Muscle of leg (tissue), 3 donors: ENCODE measurements at regions not wholly inside any gene's neighbourhood (a gene's known extent, or its start where the extent isn't known, plus 50 kb on each side); places are given as distances from the start of the nearest gene placed in this dataset.
"Not testable (repeated sequence)": the region's sequence is repeated elsewhere in the genome, so short reads cannot be mapped to it uniquely, and the experiment has no call there.

Source experiments
- DNase-seq: peaks from one replicate; pipeline ENCODE4 v3.0.0; 2013
- H3K27ac ChIP-seq: one replicate; pipeline ENCODE4 v1.5.1; 2013; ENCODE audit warnings: mild to moderate bottlenecking, low read length, control low read depth
- H3K27me3 ChIP-seq: one replicate; pipeline ENCODE4 v1.6.1; 2013; ENCODE audit warnings: low read length; ENCODE audit not compliant: control insufficient read depth, insufficient read depth
- H3K36me3 ChIP-seq: one replicate; pipeline ENCODE4 v1.6.1; 2013; ENCODE audit warnings: low read length; ENCODE audit not compliant: control insufficient read depth, insufficient read depth
- H3K4me1 ChIP-seq: one replicate; pipeline ENCODE4 v1.6.1; 2013; ENCODE audit warnings: low read length; ENCODE audit not compliant: control insufficient read depth, insufficient read depth
- H3K4me3 ChIP-seq: one replicate; pipeline ENCODE4 v1.5.1; 2013; ENCODE audit warnings: low read length, control low read depth
- H3K9me3 ChIP-seq: replicated peaks from 2 replicates; pipeline ENCODE4 v1.6.1; 2013; ENCODE audit warnings: low read depth, low read length; ENCODE audit not compliant: control insufficient read depth
- WGBS: methylation state at CpG from one replicate; pipeline ENCODE4 v1.1.5; 2013; ENCODE audit warnings: missing lambda C conversion rate; ENCODE audit not compliant: insufficient coverage; 5-methylcytosine and 5-hydroxymethylcytosine counted together

DNA sequence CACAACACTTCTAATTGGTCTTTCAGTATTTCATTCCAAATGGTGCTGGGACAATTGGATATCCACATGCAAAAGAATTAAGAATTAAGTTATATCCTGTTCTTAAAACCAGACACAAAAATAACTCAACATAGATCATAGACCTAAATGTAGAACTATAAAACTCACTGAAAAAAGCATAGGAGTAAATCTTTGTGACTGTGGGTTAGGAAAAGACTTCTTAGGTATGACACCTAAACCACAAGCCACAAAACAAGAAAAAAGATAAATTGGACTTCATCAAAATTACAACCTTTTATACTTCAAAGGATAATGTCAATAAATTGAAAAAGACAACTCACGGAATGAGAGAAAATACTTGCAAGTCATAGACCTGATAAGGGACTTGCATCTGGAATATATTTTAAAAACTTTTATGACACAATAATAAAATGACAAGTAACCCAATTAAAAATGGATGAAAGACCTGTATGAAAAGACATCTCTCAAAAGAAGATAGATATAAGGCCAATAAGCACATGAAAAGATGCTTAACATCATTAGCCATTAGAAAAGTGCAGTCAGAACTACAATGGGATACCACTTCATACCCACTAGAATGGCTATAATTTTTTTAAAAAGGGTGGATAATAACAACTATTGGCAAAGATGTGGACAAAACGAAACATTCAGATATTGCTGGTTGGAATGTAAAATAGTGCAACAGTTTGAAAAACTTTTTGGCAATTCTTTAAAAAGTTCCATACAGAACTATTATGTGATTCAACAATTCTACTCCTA, 72.5 kb upstream of the SLC38A4 start:
- H3K36me3 ChIP-seq = no peaks in the 10 kb centered on the region
- H3K27me3 ChIP-seq = no peaks in the 10 kb centered on the region
- DNase-seq = no peak
- H3K4me1 ChIP-seq = no peaks in the 10 kb centered on the region
- H3K4me3 ChIP-seq = no peak overlapping the region
- H3K9me3 ChIP-seq = no peaks in the 10 kb centered on the region
- WGBS = no CpG with 5 or more reads among the region's 2 CpGs
- no peak overlapping the region for H3K27ac ChIP-seq

DNA sequence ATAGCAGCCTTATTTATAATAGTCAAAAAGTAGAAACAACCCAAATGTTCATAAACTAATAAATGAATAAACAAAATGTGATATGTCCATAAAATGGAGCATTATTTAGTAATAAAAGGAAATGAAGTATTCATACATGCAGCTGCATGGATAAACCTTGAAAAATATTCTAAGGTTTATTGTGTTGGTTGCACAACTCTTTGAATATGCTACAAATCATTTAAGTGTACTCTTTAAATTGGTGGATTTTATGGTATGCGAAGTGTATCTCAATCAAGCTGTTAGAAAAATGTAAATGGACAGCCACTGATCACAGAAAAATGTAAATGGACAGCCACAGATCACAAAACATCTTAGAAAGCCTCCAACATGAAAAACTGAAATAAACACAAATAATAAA, 73.2 kb upstream of the SLC38A4 start:
- Histone ChIP-seq H3K27me3 (no peaks in the 10 kb centered on the region), H3K9me3 (no peaks in the 10 kb centered on the region), H3K4me1 (no peaks in the 10 kb centered on the region), H3K36me3 (no peaks in the 10 kb centered on the region), H3K4me3 (no peak overlapping the region), H3K27ac (no peak overlapping the region)
- no peak for DNase-seq
- WGBS = no CpG with 5 or more reads among the region's 1 CpG

DNA sequence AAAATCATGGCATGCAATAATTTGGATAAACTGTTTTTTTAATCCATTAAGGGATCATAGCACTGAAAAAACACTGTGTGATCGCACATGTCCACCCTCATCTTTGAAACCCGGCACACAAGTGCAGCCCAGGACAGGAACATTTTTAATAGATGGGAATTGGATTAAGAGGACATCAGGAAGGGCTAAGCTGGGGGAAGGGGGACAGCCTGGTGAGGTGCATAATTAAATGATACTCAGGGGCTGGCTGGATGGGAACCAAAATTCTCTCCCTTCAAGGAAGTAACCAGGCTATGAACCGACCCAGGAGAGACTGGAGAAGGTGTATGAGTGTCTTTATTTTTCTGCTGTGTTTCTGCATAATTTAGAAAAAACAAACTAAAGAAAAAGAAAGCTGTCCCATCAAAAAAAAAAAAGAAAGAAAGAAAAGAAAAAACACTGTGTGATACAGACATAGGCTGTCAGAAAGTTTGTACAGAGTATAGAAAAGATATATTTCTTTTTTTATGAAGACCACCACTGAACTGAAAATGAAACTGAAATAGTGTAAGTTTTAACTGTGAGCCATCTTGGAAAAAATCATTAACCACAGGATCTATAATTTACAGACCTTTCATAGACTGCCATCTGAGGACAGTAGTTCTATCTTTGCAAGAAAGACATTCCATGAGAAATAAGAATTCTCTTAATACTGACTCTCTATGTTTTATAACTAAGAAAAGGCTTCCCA, 75.1 kb upstream of the SLC38A4 start:
- Histone ChIP-seq H3K27ac (no peak overlapping the region), H3K36me3 (no peaks in the 10 kb centered on the region), H3K4me1 (no peaks in the 10 kb centered on the region), H3K9me3 (no peaks in the 10 kb centered on the region), H3K4me3 (no peak overlapping the region), H3K27me3 (no peaks in the 10 kb centered on the region)
- WGBS = 100% methylated on average over 2 of the region's 3 CpGs
- DNase-seq = no peak

DNA sequence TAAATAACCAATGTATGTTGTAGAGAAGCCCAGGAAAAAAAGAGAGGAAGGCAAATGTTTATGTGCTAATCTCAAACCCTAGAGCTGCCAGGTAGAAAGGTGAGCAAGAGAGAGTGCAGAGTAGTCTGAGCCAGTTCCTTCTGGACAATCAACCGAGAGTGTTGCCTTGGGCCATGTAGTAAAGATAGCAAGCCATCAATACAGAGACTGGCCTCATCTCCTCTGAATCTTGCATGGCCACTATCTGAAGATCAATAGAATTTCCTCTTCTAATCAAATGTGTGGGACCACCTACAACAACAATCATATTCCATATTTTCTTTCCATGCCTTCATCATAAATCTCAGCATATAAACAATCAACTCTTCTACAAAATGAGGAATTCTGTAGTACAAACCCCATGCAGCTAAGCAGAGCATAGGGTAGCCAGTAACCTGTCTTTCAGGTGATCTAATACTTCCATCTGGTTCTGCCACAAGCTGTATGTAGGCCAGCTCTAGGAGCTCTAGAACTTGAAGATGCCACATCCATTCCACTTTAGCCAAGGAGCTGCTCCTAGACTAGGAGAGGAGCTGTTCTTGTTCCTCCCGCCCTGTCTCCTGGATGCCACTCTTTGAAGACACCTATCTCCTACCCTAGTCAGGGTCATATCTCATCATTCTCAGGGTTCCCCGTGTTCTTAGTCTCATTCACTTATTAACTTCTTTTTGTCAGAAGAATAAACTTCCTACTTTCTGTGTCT, 75.8 kb upstream of the SLC38A4 start:
- Histone ChIP-seq H3K4me3 (no peak overlapping the region), H3K36me3 (no peaks in the 10 kb centered on the region), H3K9me3 (no peaks in the 10 kb centered on the region), H3K27ac (no peak overlapping the region), H3K4me1 (no peaks in the 10 kb centered on the region), H3K27me3 (no peaks in the 10 kb centered on the region)
- no peak for DNase-seq
- 80% methylated on average over 1 of the region's 3 CpGs for WGBS

DNA sequence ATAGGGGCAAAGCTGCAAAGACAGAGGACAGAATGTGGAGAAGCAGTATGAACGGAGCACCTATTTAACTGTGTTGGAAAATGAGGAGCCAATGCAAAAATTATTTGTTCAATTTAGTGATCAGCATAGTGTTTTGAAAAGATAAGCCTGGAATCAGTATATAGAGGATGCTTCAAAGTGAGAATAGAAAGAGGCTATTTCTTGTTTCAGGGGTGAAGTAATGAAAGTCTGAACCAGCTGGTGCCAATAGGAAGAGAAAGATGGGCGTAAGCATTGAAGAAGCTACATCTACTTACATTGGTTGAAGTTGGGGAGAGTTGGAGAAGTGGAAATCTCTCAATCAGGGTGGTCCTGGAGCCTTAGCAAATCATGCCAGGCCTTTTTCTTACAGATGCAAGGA, 77.3 kb upstream of the SLC38A4 start:
- no peaks in the 10 kb centered on the region for H3K4me1 ChIP-seq
- H3K4me3 ChIP-seq = no peak overlapping the region
- no peak for DNase-seq
- no peaks in the 10 kb centered on the region for H3K36me3 ChIP-seq
- WGBS = 73% methylated on average over 1 of the region's 2 CpGs
- H3K27me3 ChIP-seq = no peaks in the 10 kb centered on the region
- H3K27ac ChIP-seq = no peak overlapping the region
- H3K9me3 ChIP-seq = no peaks in the 10 kb centered on the region

DNA sequence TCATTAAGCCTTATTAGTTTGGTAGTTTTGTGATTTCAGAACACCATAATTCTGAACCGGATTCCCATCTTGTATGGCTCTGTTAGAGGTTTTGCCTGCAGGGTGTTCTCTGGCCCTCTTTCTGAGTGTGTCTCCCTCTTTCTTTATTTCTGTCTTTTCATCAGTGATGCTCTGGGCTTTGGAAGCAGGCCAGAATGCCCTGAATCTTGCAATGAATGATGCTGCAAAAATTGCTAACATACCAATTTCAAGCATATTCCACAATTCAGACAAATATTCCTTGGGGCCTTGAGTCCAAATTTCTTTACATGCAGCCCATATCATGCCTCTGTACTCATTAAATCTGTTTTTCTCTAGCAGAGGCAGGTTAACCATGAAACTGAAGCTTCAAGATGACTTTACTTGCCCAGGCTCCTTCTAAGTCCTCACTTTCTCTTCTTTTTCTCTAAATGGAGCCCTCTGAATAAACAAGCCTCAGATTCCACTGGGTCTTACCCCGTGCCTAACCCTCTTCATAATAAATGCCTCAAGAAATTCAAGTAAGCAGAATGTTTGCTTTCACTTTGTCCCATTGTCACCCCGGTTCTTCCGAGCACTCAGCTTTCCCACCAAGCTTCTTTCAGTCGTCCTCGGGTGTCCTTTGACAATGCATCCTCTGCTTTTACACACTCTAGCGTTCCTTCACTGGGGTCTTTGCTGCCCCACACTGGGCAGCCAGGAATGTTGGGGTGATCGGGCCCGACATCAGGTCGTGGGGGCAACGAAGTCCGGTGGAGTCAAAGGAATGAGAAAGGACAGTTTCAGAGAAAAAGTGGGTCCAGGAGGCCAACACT, 78.8 kb upstream of the SLC38A4 start:
- DNase-seq = no peak
- no peaks in the 10 kb centered on the region for H3K4me1 ChIP-seq
- 74% methylated on average over 11 of the region's 12 CpGs for WGBS
- no peaks in the 10 kb centered on the region for H3K27me3 ChIP-seq
- no peaks in the 10 kb centered on the region for H3K36me3 ChIP-seq
- no peak overlapping the region for H3K27ac ChIP-seq
- H3K9me3 ChIP-seq = no peaks in the 10 kb centered on the region
- H3K4me3 ChIP-seq = no peak overlapping the region

DNA sequence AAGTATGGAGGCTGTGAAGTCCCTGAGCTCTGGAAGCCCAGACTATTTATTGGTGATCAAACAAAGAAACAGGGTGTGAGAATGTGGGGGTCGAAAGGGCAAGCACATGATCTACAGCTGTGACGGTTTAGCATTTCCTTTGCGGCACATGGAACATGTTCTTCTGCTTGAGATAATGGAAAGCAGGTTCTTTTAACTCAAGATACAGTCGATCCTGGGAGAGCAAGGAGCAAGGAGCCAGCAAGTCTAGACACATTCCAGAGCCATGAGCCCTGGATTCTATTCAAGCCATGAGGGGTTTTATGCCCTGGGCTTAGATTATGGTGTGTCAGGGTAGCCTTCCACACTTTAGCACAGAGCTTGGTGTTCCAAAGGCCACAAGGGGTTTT, 79.4 kb upstream of the SLC38A4 start:
- H3K36me3 ChIP-seq, H3K4me3 ChIP-seq, H3K9me3 ChIP-seq, H3K27ac ChIP-seq, H3K27me3 ChIP-seq, H3K4me1 ChIP-seq, DNase-seq: not testable (repeated sequence)
- WGBS = 17% methylated on average over 3 of the region's 4 CpGs

DNA sequence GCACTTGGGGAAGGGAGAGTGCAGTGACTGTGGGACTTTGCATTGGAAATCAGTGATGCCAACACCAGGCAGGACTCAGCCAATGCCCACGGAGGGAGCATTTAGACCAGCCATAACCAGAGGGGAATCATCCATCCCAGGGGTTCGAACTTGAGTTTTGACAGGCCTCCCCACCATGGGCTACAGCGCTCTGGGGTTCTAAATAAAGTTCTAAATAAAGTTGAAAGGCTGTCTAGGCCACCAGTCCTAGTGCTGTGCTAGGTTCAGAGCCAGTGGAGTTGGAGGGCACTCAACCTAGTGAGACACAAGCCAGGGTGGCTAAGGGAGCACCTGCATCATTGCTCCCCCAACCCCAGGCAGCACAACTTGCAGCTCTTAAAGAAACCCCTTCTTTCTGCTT, 82.0 kb upstream of the SLC38A4 start:
- DNase-seq = no peak
- 70% methylated on average over 3 of the region's 3 CpGs for WGBS
- H3K4me3 ChIP-seq = no peak overlapping the region
- no peak overlapping the region for H3K27ac ChIP-seq
- peaks cover 2% of the 10 kb centered on the region for H3K9me3 ChIP-seq
- H3K4me1 ChIP-seq = no peaks in the 10 kb centered on the region
- H3K27me3 ChIP-seq = no peaks in the 10 kb centered on the region
- no peaks in the 10 kb centered on the region for H3K36me3 ChIP-seq

DNA sequence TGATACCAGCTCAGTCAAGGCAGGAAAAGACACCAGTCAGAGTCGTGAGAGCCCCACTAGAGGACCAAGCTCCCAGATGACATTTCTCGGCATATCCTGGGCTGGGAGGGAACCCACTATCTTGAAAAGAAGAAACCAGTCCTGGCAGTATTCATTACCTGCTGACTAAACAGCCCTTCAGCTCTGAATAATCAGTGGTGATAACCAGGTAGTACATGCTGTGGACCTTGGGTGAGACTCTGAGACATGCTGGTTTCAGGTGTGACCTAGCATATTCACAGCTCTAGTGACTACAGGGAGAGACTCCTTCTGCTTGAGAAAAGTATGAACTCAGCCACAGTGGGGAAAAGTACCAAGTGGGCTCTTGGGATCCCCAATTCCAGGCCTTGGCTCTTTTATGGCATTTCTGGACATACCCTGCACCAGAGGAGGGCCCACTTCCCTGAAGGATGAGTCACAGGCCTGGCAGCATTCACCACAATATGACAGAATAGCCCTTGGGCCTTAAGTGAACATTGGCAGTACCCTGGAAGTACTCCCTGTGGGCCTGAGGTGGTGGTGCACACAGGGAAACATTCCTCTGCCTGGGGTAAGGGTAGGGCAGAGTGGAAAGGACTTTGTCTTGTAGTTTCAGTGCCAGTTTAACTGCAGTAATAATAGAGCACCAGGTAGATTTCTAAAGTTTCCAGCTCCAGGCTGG, 82.6 kb upstream of the SLC38A4 start:
- Histone ChIP-seq H3K4me3 (no peak overlapping the region), H3K36me3 (no peaks in the 10 kb centered on the region), H3K27ac (no peak overlapping the region), H3K27me3 (no peaks in the 10 kb centered on the region), H3K9me3 (peaks cover 2% of the 10 kb centered on the region), H3K4me1 (no peaks in the 10 kb centered on the region)
- DNase-seq = no peak
- WGBS = 83% methylated on average over 2 of the region's 2 CpGs
